NT2/D1 (cell line): ENCODE measurements at regions not wholly inside any gene's neighbourhood (a gene's known extent, or its start where the extent isn't known, plus 50 kb on each side); places are given as distances from the start of the nearest gene placed in this dataset.

ENCODE experiments used
- DNase-seq: peaks from one replicate; pipeline ENCODE4 v3.0.0-alpha.2; 2011; ENCODE audit warnings: low read depth, low spot score
- H3K27me3 ChIP-seq: 2 replicates; pipeline ENCODE4 v1.6.0; 2011; ENCODE audit warnings: mild to moderate bottlenecking; ENCODE audit not compliant: insufficient read length, insufficient read depth
- H3K36me3 ChIP-seq: 2 replicates; pipeline ENCODE4 v1.6.1; 2011; ENCODE audit warnings: mild to moderate bottlenecking, low read length, mixed read lengths; ENCODE audit not compliant: insufficient read depth, insufficient read length
- H3K4me1 ChIP-seq: 2 replicates; pipeline ENCODE4 v1.5.1; 2011; ENCODE audit not compliant: insufficient read depth, insufficient read length
- H3K4me3 ChIP-seq: 2 replicates; pipeline ENCODE4 v1.5.1; 2011; ENCODE audit warnings: low read depth; ENCODE audit not compliant: insufficient read length
- H3K9ac ChIP-seq: 2 replicates; pipeline ENCODE4 v1.6.0; 2011; ENCODE audit warnings: low read depth; ENCODE audit not compliant: insufficient read length
- H3K9me3 ChIP-seq: 2 replicates; pipeline ENCODE4 v1.5.1; 2011; ENCODE audit warnings: mild to moderate bottlenecking, low read length; ENCODE audit not compliant: insufficient read depth
- SUZ12 ChIP-seq: IDR thresholded peaks from 2 replicates; pipeline ENCODE4 v1.6.1; 2011; ENCODE audit not compliant: insufficient read length, insufficient read depth; ENCODE audit errors: extremely low read depth
- YY1 ChIP-seq: IDR thresholded peaks from 2 replicates; pipeline ENCODE4 v1.6.1; 2011; ENCODE audit not compliant: insufficient read length, insufficient read depth
- ZNF274 ChIP-seq: IDR thresholded peaks from 2 replicates; pipeline ENCODE4 v1.6.1; 2011; ENCODE audit warnings: mild to moderate bottlenecking, low read depth, low read length

GRCh38 chr1:194394676-194395075 lies 1208.3 kb upstream of the B3GALT2 start:
- no peak for DNase-seq
- TF ChIP-seq ZNF274 (no peak), YY1 (no peak), SUZ12 (no peak)
- no peaks in the 10 kb centered on the region for H3K27me3 ChIP-seq
- H3K9me3 ChIP-seq: no peaks in the 10 kb centered on the region
- no peak overlapping the region for H3K4me3 ChIP-seq
- H3K4me1 ChIP-seq: no peaks in the 10 kb centered on the region
- H3K36me3 ChIP-seq: no peaks in the 10 kb centered on the region
- no peak overlapping the region for H3K9ac ChIP-seq

GRCh38 chr1:194387531-194387930 lies 1201.1 kb upstream of the B3GALT2 start:
- H3K4me3 ChIP-seq: no peak overlapping the region
- H3K4me1 ChIP-seq: no peaks in the 10 kb centered on the region
- no peak overlapping the region for H3K9ac ChIP-seq
- no peak for DNase-seq
- no peaks in the 10 kb centered on the region for H3K36me3 ChIP-seq
- TF ChIP-seq ZNF274 (no peak), YY1 (no peak)
- no peaks in the 10 kb centered on the region for H3K9me3 ChIP-seq
- H3K27me3 ChIP-seq: no peaks in the 10 kb centered on the region

GRCh38 chr1:194378517-194378916 lies 1192.1 kb upstream of the B3GALT2 start:
- H3K4me3 ChIP-seq: no peak overlapping the region
- no peaks in the 10 kb centered on the region for H3K4me1 ChIP-seq
- no peak overlapping the region for H3K9ac ChIP-seq
- no peaks in the 10 kb centered on the region for H3K36me3 ChIP-seq
- H3K9me3 ChIP-seq: no peaks in the 10 kb centered on the region
- no peaks in the 10 kb centered on the region for H3K27me3 ChIP-seq
- no peak for DNase-seq
- no peak for TF ChIP-seq YY1

GRCh38 chr1:194374649-194375048 lies 1188.2 kb upstream of the B3GALT2 start:
- DNase-seq: no peak
- no peaks in the 10 kb centered on the region for H3K27me3 ChIP-seq
- TF ChIP-seq ZNF274 (no peak), YY1 (no peak), SUZ12 (no peak)

GRCh38 chr1:194372266-194372665 lies 1185.9 kb upstream of the B3GALT2 start:
- no peaks in the 10 kb centered on the region for H3K36me3 ChIP-seq
- DNase-seq: no peak
- H3K4me3 ChIP-seq: no peak overlapping the region
- no peak overlapping the region for H3K9ac ChIP-seq
- TF ChIP-seq YY1: no peak
- no peaks in the 10 kb centered on the region for H3K9me3 ChIP-seq
- H3K4me1 ChIP-seq: no peaks in the 10 kb centered on the region
- H3K27me3 ChIP-seq: no peaks in the 10 kb centered on the region

More at GRCh38 chr1:194374649-194375048, 1188.2 kb upstream of the B3GALT2 start:
- no peaks in the 10 kb centered on the region for H3K36me3 ChIP-seq
- H3K9me3 ChIP-seq: no peaks in the 10 kb centered on the region
- no peaks in the 10 kb centered on the region for H3K4me1 ChIP-seq
- H3K9ac ChIP-seq: no peak overlapping the region
- no peak overlapping the region for H3K4me3 ChIP-seq

GRCh38 chr1:194369622-194370021 lies 1183.2 kb upstream of the B3GALT2 start:
- no peak for TF ChIP-seq ZNF274
- TF ChIP-seq YY1: no peak
- no peak for TF ChIP-seq SUZ12
- Histone ChIP-seq H3K36me3 (no peaks in the 10 kb centered on the region), H3K27me3 (no peaks in the 10 kb centered on the region), H3K4me1 (no peaks in the 10 kb centered on the region), H3K4me3 (no peak overlapping the region), H3K9me3 (no peaks in the 10 kb centered on the region), H3K9ac (no peak overlapping the region)
- no peak for DNase-seq

GRCh38 chr1:194369060-194369459 lies 1182.6 kb upstream of the B3GALT2 start:
- no peak for TF ChIP-seq YY1
- TF ChIP-seq SUZ12: no peak
- TF ChIP-seq ZNF274: no peak
- Histone ChIP-seq H3K4me3 (no peak overlapping the region), H3K9ac (no peak overlapping the region), H3K9me3 (no peaks in the 10 kb centered on the region), H3K27me3 (no peaks in the 10 kb centered on the region), H3K4me1 (no peaks in the 10 kb centered on the region), H3K36me3 (no peaks in the 10 kb centered on the region)
- no peak for DNase-seq

- no peaks in the 10 kb centered on the region for H3K9me3 ChIP-seq
- no peak overlapping the region for H3K9ac ChIP-seq
- H3K36me3 ChIP-seq: no peaks in the 10 kb centered on the region
- DNase-seq: no peak
- H3K4me3 ChIP-seq: no peak overlapping the region
- H3K27me3 ChIP-seq: no peaks in the 10 kb centered on the region
- H3K4me1 ChIP-seq: no peaks in the 10 kb centered on the region
- TF ChIP-seq SUZ12 (no peak), ZNF274 (no peak), YY1 (no peak)
Observed at GRCh38 chr1:194367121-194367520, 1180.7 kb upstream of the B3GALT2 start.
